GM11168 (cell line): ENCODE measurements at regions not wholly inside any gene's neighbourhood (a gene's known extent, or its start where the extent isn't known, plus 50 kb on each side); places are given as distances from the start of the nearest gene placed in this dataset.
"Not testable (repeated sequence)": the region's sequence is repeated elsewhere in the genome, so short reads cannot be mapped to it uniquely, and the experiment has no call there.

Experiments used
- in situ Hi-C: fragments of 300-500 bp; cut with MboI; formaldehyde crosslinking; loops from one replicate; pipeline ENCODE4 v1.12.0; 2022; ENCODE audit warnings: low sequenced_read_pairs; ENCODE audit not compliant: unreplicated experiment

DNA sequence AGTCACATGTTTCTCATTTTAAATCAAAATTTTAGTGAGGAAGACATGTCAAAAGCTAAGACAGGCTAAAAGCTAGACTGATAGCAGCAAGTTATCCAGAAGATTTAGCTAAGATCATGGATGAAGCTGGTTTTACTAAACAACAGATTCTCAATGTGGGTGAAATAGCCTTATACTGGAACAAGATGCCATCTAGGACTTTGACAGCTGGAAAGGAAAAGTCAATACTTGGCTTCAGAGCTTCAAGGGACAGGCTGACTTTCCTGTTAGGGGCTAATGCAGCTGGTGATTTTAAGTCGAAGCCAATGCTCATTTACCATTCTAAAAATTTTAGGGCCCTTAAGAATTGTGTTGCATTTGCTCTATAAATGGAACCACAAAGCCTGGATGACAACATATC is 455.3 kb upstream of the SLC10A2 start:
- in situ Hi-C loops: no loop called here

GRCh38 chr13:103517768-103518102 is 451.5 kb upstream of the SLC10A2 start:
- in situ Hi-C loops: no loop called here

GRCh38 chr13:103517066-103517767 is 451.0 kb upstream of the SLC10A2 start:
- in situ Hi-C loops: no loop called here

GRCh38 chr13:103516015-103516795 is 450.0 kb upstream of the SLC10A2 start:
- in situ Hi-C loops: no loop called here

- in situ Hi-C loops: no loop called here
Observed at GRCh38 chr13:103515410-103515809, 449.2 kb upstream of the SLC10A2 start.

DNA sequence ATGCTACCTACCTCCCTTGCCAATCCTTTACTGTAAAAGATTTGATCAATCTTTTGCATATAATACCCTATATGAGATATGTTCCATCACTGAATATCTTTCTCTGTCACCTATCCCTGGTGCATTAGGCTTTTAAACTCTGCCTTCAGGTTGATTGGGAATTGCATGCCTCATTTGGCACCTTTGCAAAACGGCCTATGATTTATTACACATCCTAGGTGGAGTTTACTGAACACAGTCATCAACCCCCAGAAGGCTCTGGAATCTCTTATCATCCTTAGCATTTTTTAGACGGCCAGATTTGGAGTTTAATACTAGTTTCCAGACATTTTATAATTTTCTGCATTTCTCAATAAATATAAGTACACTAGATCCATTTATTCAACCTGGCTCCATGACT is 448.4 kb upstream of the SLC10A2 start:
- in situ Hi-C loops: no loop called here

DNA sequence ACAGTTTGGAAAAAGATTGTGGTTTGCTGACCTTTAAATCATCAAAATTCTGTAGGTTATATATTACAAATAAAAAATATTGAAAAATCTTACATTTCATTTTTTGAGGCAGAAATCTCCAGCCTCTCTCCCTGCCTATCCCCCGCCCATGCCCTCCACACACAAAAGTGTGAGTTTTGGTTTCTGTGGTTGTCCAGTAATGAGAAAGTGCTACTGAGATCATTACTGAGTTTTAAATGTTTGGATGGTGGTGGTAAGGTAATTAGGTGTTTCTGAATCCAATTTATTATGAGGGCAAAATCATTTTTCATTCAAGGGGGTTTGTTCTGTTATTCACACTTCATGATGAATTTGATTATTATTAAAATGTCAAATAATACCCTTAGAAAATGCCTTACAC is 448.0 kb upstream of the SLC10A2 start:
- in situ Hi-C loops: no loop called here

DNA sequence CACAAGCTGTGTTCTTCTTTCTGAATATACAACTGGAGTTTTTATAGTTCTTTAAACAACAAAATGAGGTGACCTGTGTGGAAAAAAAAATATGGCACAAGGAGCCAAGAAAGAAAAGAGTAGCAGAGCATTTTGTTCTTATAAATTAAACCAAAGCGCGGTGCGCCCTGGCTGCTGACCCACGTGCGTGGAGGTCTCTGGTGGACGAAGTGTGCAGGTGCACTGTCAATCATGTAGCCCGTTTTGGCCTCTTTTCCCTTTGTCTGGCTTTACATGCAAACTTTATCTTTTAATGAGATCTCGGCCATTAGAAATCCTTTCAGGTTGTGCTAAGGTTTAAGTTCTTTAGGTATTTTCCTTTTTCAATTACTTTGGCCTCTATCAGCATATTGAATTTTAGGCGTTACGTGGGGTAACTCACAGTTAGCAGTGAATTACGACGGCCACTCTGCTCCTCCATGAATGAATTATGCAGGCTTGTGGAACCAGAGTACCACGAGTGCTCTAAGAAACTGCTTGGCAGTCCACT is 443.9 kb upstream of the SLC10A2 start:
- in situ Hi-C loops: no loop called here

DNA sequence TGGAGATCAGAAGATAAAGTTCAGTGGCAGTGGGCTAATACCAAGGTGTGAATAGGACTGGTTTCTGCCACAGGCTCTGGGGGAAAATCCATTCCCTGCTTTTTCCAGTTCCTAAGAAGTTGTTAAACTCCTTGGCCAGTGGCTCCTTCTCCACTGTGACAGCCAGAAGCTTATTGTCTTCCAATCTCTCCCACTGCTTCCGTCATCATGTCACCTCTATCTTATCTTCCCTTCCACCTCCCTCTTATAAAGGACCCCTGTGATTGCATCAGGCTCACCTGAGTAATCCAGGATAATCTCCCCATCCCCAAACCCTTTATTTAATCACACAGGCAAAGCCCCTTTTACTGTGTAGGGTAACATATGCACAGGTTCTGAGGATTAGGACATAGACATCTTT is 431.2 kb upstream of the SLC10A2 start:
- in situ Hi-C loops: no loop called here

GRCh38 chr13:103487841-103488240 is 421.6 kb upstream of the SLC10A2 start:
- in situ Hi-C loops: no loop called here

GRCh38 chr13:103473081-103473480 is 406.9 kb upstream of the SLC10A2 start:
- in situ Hi-C loops: no loop called here

GRCh38 chr13:103471896-103472295 is 405.7 kb upstream of the SLC10A2 start:
- in situ Hi-C loops: no loop called here

GRCh38 chr13:103469771-103470170 is 403.6 kb upstream of the SLC10A2 start:
- in situ Hi-C loops: no loop called here

DNA sequence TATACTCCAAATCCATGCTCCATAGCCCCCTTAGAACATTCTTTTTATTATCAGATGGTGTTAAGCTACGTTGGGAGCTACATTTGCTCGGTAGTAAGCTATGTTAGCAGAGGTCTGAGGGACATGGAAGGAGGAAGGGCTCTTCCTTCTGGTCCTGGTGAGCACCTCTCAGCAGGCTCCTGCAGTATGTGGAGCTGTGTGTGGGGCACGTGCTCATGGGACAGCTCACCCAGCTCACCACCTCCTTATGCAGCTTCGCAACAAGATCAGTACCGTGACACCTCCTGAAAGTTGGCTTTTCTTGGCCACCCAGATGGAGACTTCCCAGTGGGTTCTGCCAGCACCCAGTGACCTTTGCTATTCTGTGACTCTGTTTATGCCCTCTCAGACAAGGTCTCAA is 400.5 kb upstream of the SLC10A2 start:
- in situ Hi-C loops: no loop called here

DNA sequence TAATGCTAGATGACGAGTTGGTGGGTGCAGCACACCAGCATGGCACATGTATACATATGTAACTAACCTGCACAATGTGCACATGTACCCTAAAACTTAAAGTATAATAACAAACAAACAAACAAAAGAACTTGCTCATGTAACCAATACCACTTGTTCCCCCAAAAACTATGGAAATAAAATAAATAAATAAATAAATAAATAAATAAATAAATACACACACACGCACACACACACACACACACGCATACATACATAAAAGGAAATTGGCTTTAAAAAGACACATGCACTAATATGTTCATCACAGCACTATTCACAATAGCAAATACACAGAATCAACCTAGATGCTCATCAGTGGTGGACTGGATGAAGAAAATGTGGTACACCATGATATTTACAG is 394.0 kb upstream of the SLC10A2 start:
- in situ Hi-C loops: not testable (repeated sequence)

- in situ Hi-C loops: not testable (repeated sequence)
Observed at GRCh38 chr13:103457050-103457449, 390.8 kb upstream of the SLC10A2 start.

GRCh38 chr13:103451656-103452055 is 385.4 kb upstream of the SLC10A2 start:
- in situ Hi-C loops: no loop called here

DNA sequence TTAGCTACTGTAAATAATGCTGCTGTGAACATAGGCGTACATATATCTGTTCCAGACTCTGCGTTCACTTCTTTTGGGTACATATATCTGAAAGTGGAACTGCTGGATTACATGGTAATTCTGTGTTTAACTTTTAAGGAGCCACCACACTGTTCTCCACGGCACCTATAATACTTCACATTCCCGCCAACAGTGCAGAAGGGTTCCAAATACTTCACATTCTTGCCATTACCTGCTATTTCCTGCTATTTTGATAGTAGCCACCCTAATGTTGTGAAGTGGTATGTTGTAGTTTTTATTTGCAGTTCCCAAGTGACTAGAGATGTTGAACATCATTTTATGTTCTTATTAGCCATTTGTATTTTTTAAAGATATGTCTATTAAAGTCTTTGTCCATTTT is 377.4 kb upstream of the SLC10A2 start:
- in situ Hi-C loops: no loop called here

GRCh38 chr13:103437651-103438050 is 371.4 kb upstream of the SLC10A2 start:
- in situ Hi-C loops: no loop called here

DNA sequence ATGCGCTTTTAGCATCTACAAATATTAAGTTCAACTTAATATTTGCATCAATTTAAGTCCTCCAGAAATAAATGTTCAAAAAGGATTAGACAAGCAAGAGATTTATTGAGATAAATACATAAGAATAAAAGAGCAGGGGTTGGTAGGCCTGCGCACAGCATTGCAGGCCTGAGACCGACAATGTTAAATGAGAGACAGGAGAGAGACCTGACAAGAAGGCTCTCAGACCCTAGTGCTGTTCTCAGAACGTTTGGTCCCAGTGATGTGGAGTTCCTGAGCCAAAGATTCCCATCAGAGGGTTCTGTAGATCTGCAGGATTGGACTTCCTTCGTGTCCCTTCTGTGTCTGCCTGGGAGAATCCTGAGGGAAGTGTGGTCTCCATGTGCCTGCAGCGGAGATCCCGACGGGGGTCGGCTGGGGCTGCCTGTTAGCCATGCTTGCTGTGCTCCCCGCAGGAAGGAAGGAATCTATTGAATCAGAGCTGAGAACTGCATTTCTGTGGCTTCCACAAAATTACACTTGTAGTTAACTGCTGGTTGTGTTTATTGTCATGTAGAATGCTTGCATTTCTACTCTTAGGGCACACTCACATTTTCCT is 369.9 kb upstream of the SLC10A2 start:
- in situ Hi-C loops: no loop called here

DNA sequence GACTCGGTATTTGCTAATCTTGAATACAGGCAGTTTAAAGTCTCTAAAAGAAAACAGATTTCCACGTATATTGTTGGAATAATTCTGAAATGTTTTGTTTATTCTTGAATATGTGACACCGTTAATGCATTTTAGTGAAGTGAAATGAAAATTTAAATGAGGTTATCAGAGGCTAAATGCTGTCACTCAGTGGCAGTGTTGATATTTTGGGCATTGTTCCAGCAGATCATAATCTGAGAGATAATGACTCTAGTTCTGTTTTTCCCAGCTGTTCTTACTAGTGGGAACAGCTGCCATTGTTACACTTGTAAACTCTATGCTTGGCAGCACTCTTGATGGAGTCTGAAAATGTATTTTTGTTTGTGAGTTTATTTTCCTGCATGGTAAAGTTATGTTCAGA is 365.6 kb upstream of the SLC10A2 start:
- in situ Hi-C loops: no loop called here
